GM23338 (cell line): ENCODE measurements at regions not wholly inside any gene's neighbourhood (a gene's known extent, or its start where the extent isn't known, plus 50 kb on each side); places are given as distances from the start of the nearest gene placed in this dataset.

ENCODE experiments used
- ATAC-seq: fragments of 200-7000 bp; cut with Tn5 transposase; 3 replicates; pipeline ENCODE4 v1.9.1; 2020
- DNase-seq: peaks from one replicate; pipeline ENCODE4 v3.0.0-alpha.2; 2015; ENCODE audit warnings: low spot score
- H2AFZ ChIP-seq: fragments of 200-600 bp; sonication (generic); 2 replicates; pipeline ENCODE4 v1.8.0; 2016; ENCODE audit warnings: antibody characterized with exemption, mild to moderate bottlenecking, moderate library complexity
- H3F3A ChIP-seq: fragments of 200-600 bp; sonication (generic); replicated peaks from 2 replicates; pipeline ENCODE4 v1.8.0; 2017; ENCODE audit warnings: antibody characterized with exemption, mixed run types, low read depth
- H3K27ac ChIP-seq: fragments of 200-600 bp; sonication (generic); 2 replicates; pipeline ENCODE4 v1.6.1; 2016; ENCODE audit warnings: low read depth
- H3K27me3 ChIP-seq: fragments of 200-600 bp; sonication (generic); 2 replicates; pipeline ENCODE4 v1.8.0; 2016; ENCODE audit warnings: mild to moderate bottlenecking, mixed run types, moderate library complexity; ENCODE audit not compliant: insufficient read depth
- H3K36me3 ChIP-seq: fragments of 200-600 bp; sonication (generic); 2 replicates; pipeline ENCODE4 v1.8.0; 2016; ENCODE audit warnings: mild to moderate bottlenecking; ENCODE audit not compliant: insufficient read depth
- H3K4me1 ChIP-seq: fragments of 200-600 bp; sonication (generic); 2 replicates; pipeline ENCODE4 v1.8.0; 2016; ENCODE audit warnings: mild to moderate bottlenecking, moderate library complexity; ENCODE audit not compliant: insufficient read depth
- H3K4me2 ChIP-seq: fragments of 200-600 bp; sonication (generic); 2 replicates; pipeline ENCODE4 v1.7.1; 2017; ENCODE audit warnings: mixed run types
- H3K4me3 ChIP-seq: fragments of 200-600 bp; sonication (generic); 2 replicates; pipeline ENCODE4 v1.6.1; 2016; ENCODE audit warnings: mixed run types
- H3K79me2 ChIP-seq: fragments of 200-600 bp; sonication (generic); replicated peaks from 2 replicates; pipeline ENCODE4 v1.8.0; 2017; ENCODE audit warnings: mild to moderate bottlenecking; ENCODE audit not compliant: insufficient read depth
- H3K9me2 ChIP-seq: fragments of 200-600 bp; sonication (generic); 2 replicates; pipeline ENCODE4 v1.8.0; 2017; ENCODE audit not compliant: insufficient read depth
- H4K20me1 ChIP-seq: fragments of 200-600 bp; sonication (generic); replicated peaks from 2 replicates; pipeline ENCODE4 v1.8.0; 2017; ENCODE audit warnings: mild to moderate bottlenecking; ENCODE audit not compliant: insufficient read depth
- H3K27ac Mint-ChIP-seq: 2 replicates; pipeline ENCODE4 v1.8.0; 2020; ENCODE audit warnings: inconsistent platforms, mild to moderate bottlenecking, moderate library complexity, mixed read lengths
- H3K27me3 Mint-ChIP-seq: 3 replicates; pipeline ENCODE4 v1.8.0; 2022; ENCODE audit warnings: low read depth, mild to moderate bottlenecking, moderate library complexity, mixed read lengths, inconsistent platforms; ENCODE audit not compliant: insufficient read depth, poor library complexity
- H3K36me3 Mint-ChIP-seq: 3 replicates; pipeline ENCODE4 v1.8.0; 2021; ENCODE audit warnings: low read depth, mild to moderate bottlenecking, inconsistent platforms, moderate library complexity, mixed read lengths
- H3K4me1 Mint-ChIP-seq: 3 replicates; pipeline ENCODE4 v1.8.0; 2020; ENCODE audit warnings: mild to moderate bottlenecking, inconsistent platforms, mixed read lengths
- H3K4me3 Mint-ChIP-seq: 3 replicates; pipeline ENCODE4 v1.8.0; 2021; ENCODE audit warnings: moderate library complexity, mild to moderate bottlenecking, inconsistent platforms, mixed read lengths
- H3K9me3 Mint-ChIP-seq: 3 replicates; pipeline ENCODE4 v1.8.0; 2020; ENCODE audit warnings: moderate library complexity, mild to moderate bottlenecking, inconsistent platforms, mixed read lengths
- EZH2 ChIP-seq: fragments of 200-600 bp; sonication (generic); IDR thresholded peaks from one replicate; pipeline ENCODE4 v1.8.0; 2017; ENCODE audit warnings: antibody characterized with exemption, mild to moderate bottlenecking, low read depth; ENCODE audit not compliant: unreplicated experiment
- EZH2phosphoT487 ChIP-seq: fragments of 200-600 bp; sonication (generic); IDR thresholded peaks from one replicate; pipeline ENCODE4 v1.8.1; 2018; ENCODE audit warnings: antibody characterized with exemption; ENCODE audit not compliant: unreplicated experiment
- JUNB ChIP-seq: IDR thresholded peaks from one replicate; pipeline ENCODE4 v1.6.1; 2016; ENCODE audit warnings: antibody characterized with exemption; ENCODE audit not compliant: unreplicated experiment
- NANOG ChIP-seq: IDR thresholded peaks from 2 replicates; pipeline ENCODE4 v1.6.1; 2016; ENCODE audit warnings: antibody characterized with exemption, borderline replicate concordance
- POLR2AphosphoS5 ChIP-seq: IDR thresholded peaks from 2 replicates; pipeline ENCODE4 v1.6.1; 2016; ENCODE audit warnings: antibody characterized with exemption, low read depth
- STAT1 ChIP-seq: IDR thresholded peaks from one replicate; pipeline ENCODE4 v1.6.1; 2016; ENCODE audit warnings: antibody characterized with exemption; ENCODE audit not compliant: unreplicated experiment
- ZNF114 ChIP-seq: fragments of 250-450 bp; sonication (Bioruptor Pico); IDR thresholded peaks from 2 replicates; pipeline ENCODE4 v1.5.0; 2020; ENCODE audit warnings: mild to moderate bottlenecking, moderate library complexity
- ZNF462 ChIP-seq: fragments of 250-450 bp; sonication (Bioruptor Pico); IDR thresholded peaks from 2 replicates; pipeline ENCODE4 v1.5.0; 2020; ENCODE audit warnings: mild to moderate bottlenecking, moderate library complexity

- TF ChIP-seq JUNB: no peak
- no peak for TF ChIP-seq EZH2phosphoT487
- TF ChIP-seq EZH2: no peak
- TF ChIP-seq ZNF114 (CRISPR knock-in tag): no peak
- TF ChIP-seq ZNF462 (CRISPR knock-in tag): no peak
- no peak for TF ChIP-seq STAT1
- TF ChIP-seq POLR2AphosphoS5: no peak
Measured at GRCh38 chr9:106110483-106110882, 416.1 kb downstream of the TMEM38B start (continued).

- Histone ChIP-seq H4K20me1 (no peaks in the 10 kb centered on the region), H3K4me2 (peak overlapping the region; percentile 34; the same call in 1 of the 2 replicates), H3F3A (no peaks in the 10 kb centered on the region), H3K27me3 (no peaks in the 10 kb centered on the region), H2AFZ (peak overlapping the region; percentile 82; the same call in 1 of the 2 replicates), H3K4me3 (no peak overlapping the region), H3K9me2 (peaks cover 5% of the 10 kb centered on the region; the same call in 1 of the 2 replicates), H3K27ac (no peak overlapping the region), H3K4me1 (peaks cover 19% of the 10 kb centered on the region; the same call in 1 of the 2 replicates), H3K36me3 (no peaks in the 10 kb centered on the region), H3K79me2 (no peaks in the 10 kb centered on the region)
- ATAC-seq (peak; percentile 35; the same call in 1 of the 3 replicates), DNase-seq (peak; percentile 32)
- Mint-ChIP-seq H3K4me1 (peaks cover 24% of the 10 kb centered on the region), H3K36me3 (no peaks in the 10 kb centered on the region), H3K4me3 (no peak overlapping the region), H3K27me3 (no peaks in the 10 kb centered on the region), H3K27ac (no peak overlapping the region; the same call in 1 of the 2 replicates), H3K9me3 (no peaks in the 10 kb centered on the region)
- TF ChIP-seq ZNF462 (CRISPR knock-in tag) (no peak), NANOG (no peak)
Measured at GRCh38 chr9:106111039-106111730, 416.8 kb downstream of the TMEM38B start.
